ENCODE measurements at regions not wholly inside any gene's neighbourhood (a gene's known extent, or its start where the extent isn't known, plus 50 kb on each side); places are given as distances from the start of the nearest gene placed in this dataset.

DNA sequence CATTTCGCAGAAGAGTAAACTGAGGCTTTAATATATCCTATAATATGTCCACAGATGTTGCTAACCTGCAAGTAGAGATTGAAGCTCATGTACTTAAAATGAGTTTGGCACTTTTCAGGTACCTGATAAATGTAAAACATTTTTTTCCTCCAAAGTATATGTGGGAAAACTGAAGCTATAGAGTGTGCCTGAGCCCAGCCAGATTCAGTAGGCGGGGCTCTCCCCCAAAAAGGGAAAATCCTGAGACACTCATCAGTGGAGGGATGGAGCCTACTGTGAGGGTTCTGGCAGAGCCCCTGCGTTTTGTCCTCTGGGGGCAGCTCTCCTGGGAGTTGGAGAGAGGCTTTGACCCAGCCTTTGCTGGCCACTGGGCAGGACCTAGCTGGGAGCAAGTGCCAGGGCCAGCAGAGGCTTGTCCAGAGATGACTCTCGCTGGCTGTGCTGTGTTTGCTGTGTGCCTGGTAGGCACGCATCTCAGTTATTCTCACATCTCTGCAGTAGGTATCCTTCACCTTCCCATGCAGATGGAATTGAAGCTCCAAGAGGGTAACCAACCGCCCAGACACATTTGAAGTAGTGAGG, 81.1 kb upstream of the SPRY4 start:
- TF ChIP-seq TCF12 (IDR thresholded peaks at IDR 0.05; ENCODE audit: low read depth) (no peak), YY1 (IDR thresholded peaks at IDR 0.05; ENCODE audit: low read depth) (no peak), RAD21 (IDR thresholded peaks at IDR 0.05; ENCODE audit: low read depth) (no peak), EP300 (IDR thresholded peaks at IDR 0.05; ENCODE audit: borderline replicate concordance) (no peak)
